MG63 (cell line): ENCODE measurements at regions not wholly inside any gene's neighbourhood (a gene's known extent, or its start where the extent isn't known, plus 50 kb on each side); places are given as distances from the start of the nearest gene placed in this dataset.
"Not testable (repeated sequence)": the region's sequence is repeated elsewhere in the genome, so short reads cannot be mapped to it uniquely, and the experiment has no call there.

ENCODE experiments used
- DNase-seq: peaks from one replicate; pipeline ENCODE4 v3.0.0-alpha.2; 2020
- H3K27me3 ChIP-seq: fragments of 250-450 bp; sonication (Bioruptor Pico); 2 replicates; pipeline ENCODE4 v1.5.1; 2020; ENCODE audit warnings: mild to moderate bottlenecking, moderate library complexity
- H3K36me3 ChIP-seq: fragments of 250-450 bp; sonication (Bioruptor Pico); 2 replicates; pipeline ENCODE4 v1.5.1; 2020; ENCODE audit warnings: mild to moderate bottlenecking, moderate library complexity
- H3K4me3 ChIP-seq: fragments of 250-450 bp; sonication (Bioruptor Pico); 2 replicates; pipeline ENCODE4 v1.5.1; 2020; ENCODE audit warnings: mild to moderate bottlenecking, moderate library complexity
- H3K9me3 ChIP-seq: fragments of 250-450 bp; sonication (Bioruptor Pico); 2 replicates; pipeline ENCODE4 v1.5.1; 2020; ENCODE audit warnings: mild to moderate bottlenecking, moderate library complexity

- not testable (repeated sequence) for H3K4me3 ChIP-seq, H3K27me3 ChIP-seq, H3K36me3 ChIP-seq, H3K9me3 ChIP-seq, DNase-seq
These were observed 57.8 kb upstream of the RASSF3 start for GRCh38 chr12:64552510-64552909.

- not testable (repeated sequence) for DNase-seq, H3K27me3 ChIP-seq, H3K9me3 ChIP-seq, H3K36me3 ChIP-seq, H3K4me3 ChIP-seq
These were observed 56.6 kb upstream of the RASSF3 start for GRCh38 chr12:64553689-64554088.

DNA sequence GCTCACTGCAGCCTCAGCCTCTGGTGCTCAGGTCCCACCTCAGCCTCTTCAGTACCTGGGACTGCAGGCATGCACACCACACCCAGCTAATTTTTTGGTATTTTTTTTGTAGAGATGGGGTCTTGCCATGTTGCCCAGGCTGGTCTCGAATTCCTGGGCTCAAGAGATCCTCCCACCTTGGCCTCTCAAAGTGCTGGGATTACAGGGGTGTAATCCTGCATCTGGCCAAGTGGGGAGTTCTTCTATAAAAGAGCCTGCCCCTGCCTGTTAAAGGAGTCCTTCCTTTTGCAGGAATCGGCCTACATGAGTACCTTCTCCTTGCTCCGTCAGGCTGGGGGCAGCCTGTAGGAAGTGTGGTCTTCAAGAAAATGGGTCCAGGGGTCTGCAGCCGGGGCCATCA is 54.1 kb upstream of the RASSF3 start:
- no peaks in the 10 kb centered on the region for H3K9me3 ChIP-seq
- no peaks in the 10 kb centered on the region for H3K27me3 ChIP-seq
- no peak for DNase-seq
- no peaks in the 10 kb centered on the region for H3K36me3 ChIP-seq
- H3K4me3 ChIP-seq: no peak overlapping the region

DNA sequence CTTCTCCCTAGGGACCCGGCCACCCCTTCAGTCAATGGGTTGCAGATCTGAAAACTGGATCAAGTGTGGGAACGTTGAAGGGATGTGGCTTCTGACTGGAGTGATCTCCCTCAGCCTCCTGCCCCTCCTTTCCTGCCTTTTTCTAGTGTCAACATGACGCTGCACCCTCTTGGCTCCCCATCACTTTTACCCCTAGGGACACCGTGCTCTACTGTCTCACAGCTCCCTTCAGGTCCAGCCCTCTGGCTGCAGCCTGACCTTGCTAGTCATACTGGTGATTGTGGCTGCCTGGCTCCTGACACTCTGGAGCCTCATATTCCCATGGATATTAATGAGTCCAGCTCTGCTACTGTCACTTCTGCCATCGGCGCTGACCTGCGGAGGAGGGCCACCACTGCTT is 51.5 kb upstream of the RASSF3 start:
- DNase-seq: no peak
- H3K36me3 ChIP-seq: no peaks in the 10 kb centered on the region
- no peaks in the 10 kb centered on the region for H3K9me3 ChIP-seq
- H3K4me3 ChIP-seq: no peak overlapping the region
- H3K27me3 ChIP-seq: no peaks in the 10 kb centered on the region

GRCh38 chr12:64560396-64561301 is 49.6 kb upstream of the RASSF3 start:
- Histone ChIP-seq H3K9me3 (no peaks in the 10 kb centered on the region), H3K27me3 (no peaks in the 10 kb centered on the region), H3K4me3 (no peak overlapping the region), H3K36me3 (no peaks in the 10 kb centered on the region)
- peak; percentile 95 for DNase-seq
